Natural killer cell (primary cell): ENCODE measurements at regions not wholly inside any gene's neighbourhood (a gene's known extent, or its start where the extent isn't known, plus 50 kb on each side); places are given as distances from the start of the nearest gene placed in this dataset.

Experiments used
- ATAC-seq, 3 donors: fragments of 150-1000 bp in 2 of 3; fragments of 200-7000 bp in 1 of 3; cut with Tn5 transposase; 1 replicate in 1 of 3; 2 replicates in 2 of 3; pipeline ENCODE4 v1.10.0; 2021; ENCODE audit warnings: mild to moderate bottlenecking in 2 of 3, moderate library complexity in 2 of 3
- DNase-seq, 2 donors: peaks; one replicate each; pipeline versions ENCODE4 v3.0.0 to v3.0.0-alpha.2; 2013 to 2021; ENCODE audit warnings: mixed read lengths in 1 of 2
- H3K27ac ChIP-seq: one replicate; pipeline ENCODE4 v1.5.1; 2013; ENCODE audit warnings: mild to moderate bottlenecking, low read length
- H3K27me3 ChIP-seq: one replicate; pipeline ENCODE4 v1.6.1; 2013; ENCODE audit warnings: low read length; ENCODE audit not compliant: control insufficient read depth, insufficient read depth
- H3K36me3 ChIP-seq: one replicate; pipeline ENCODE4 v1.6.1; 2013; ENCODE audit warnings: low read length; ENCODE audit not compliant: control insufficient read depth, insufficient read depth
- H3K4me1 ChIP-seq: one replicate; pipeline ENCODE4 v1.6.1; 2013; ENCODE audit warnings: low read length; ENCODE audit not compliant: control insufficient read depth, insufficient read depth
- H3K4me3 ChIP-seq: one replicate; pipeline ENCODE4 v1.5.1; 2013; ENCODE audit warnings: low read length
- H3K9me3 ChIP-seq: one replicate; pipeline ENCODE4 v1.6.1; 2013; ENCODE audit warnings: low read length; ENCODE audit not compliant: control insufficient read depth, insufficient read depth
- H3K27ac Mint-ChIP-seq, 2 donors: one replicate each; pipeline ENCODE4 v1.8.0; 2022; ENCODE audit warnings: mild to moderate bottlenecking in 2 of 2, mixed read lengths in 2 of 2, moderate library complexity in 1 of 2
- H3K27me3 Mint-ChIP-seq, 2 donors: one replicate each; pipeline ENCODE4 v1.8.0; 2022; ENCODE audit warnings: low read depth in 2 of 2, mixed read lengths in 2 of 2
- H3K36me3 Mint-ChIP-seq: one replicate; pipeline ENCODE4 v1.8.0; 2022; ENCODE audit warnings: mixed read lengths
- H3K4me1 Mint-ChIP-seq, 2 donors: one replicate each; pipeline ENCODE4 v1.8.0; 2022; ENCODE audit warnings: mixed read lengths in 2 of 2
- H3K4me3 Mint-ChIP-seq: one replicate; pipeline ENCODE4 v1.8.0; 2022; ENCODE audit warnings: mild to moderate bottlenecking, moderate library complexity, mixed read lengths
- H3K9me3 Mint-ChIP-seq, 2 donors: one replicate each; pipeline ENCODE4 v1.8.0; 2022; ENCODE audit warnings: mixed read lengths in 2 of 2
- WGBS: methylation state at CpG from one replicate; pipeline ENCODE4 v1.1.7; 2013; ENCODE audit warnings: missing lambda C conversion rate; ENCODE audit not compliant: insufficient coverage; 5-methylcytosine and 5-hydroxymethylcytosine counted together
- intact Hi-C: fragments of 100-400 bp; cut with micrococcal nuclease; formaldehyde crosslinking; loops from one replicate; pipeline ENCODE4 v1.14.2; 2022
- TF ChIP-seq, protein P1 (sequence below): fragments of 200-600 bp; IDR thresholded peaks from one replicate; pipeline ENCODE4 v1.8.0; 2022; ENCODE audit warnings: antibody characterized with exemption

DNA sequence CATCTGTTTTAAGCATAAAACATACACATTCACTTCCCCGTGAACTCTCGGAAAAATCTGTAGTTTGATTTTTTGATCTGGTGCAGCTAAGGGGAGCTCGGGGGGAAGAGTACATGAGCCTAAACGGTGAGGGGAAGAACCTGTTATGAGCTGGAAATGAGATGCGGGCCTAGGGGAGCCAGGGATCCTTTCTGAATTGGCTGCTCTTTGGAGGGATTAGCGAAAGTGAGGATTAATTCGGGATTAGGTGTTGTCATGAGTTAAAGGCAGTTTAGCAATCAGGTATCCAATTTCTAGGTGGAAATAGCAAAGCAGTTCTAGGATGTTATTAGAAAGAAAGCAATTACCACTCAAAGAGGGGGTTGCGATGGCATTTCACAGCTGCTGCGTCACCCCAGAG, 51.1 kb upstream of the ADARB2 start:
- no peak overlapping the region for H3K27ac ChIP-seq
- no peaks in the 10 kb centered on the region for H3K9me3 ChIP-seq
- no peaks in the 10 kb centered on the region for H3K4me1 ChIP-seq
- Mint-ChIP-seq H3K4me1 (no peaks in the 10 kb centered on the region), H3K36me3 (no peaks in the 10 kb centered on the region), H3K27ac (no peak overlapping the region), H3K27me3 (peaks cover 0 to 4% of the 10 kb centered on the region in 2 donors), H3K9me3 (no peaks in the 10 kb centered on the region), H3K4me3 (no peak overlapping the region)
- intact Hi-C loops = no loop called here
- DNase-seq (no peak), ATAC-seq (no peak)
- no peaks in the 10 kb centered on the region for H3K36me3 ChIP-seq
- TF ChIP-seq, protein P1, sequence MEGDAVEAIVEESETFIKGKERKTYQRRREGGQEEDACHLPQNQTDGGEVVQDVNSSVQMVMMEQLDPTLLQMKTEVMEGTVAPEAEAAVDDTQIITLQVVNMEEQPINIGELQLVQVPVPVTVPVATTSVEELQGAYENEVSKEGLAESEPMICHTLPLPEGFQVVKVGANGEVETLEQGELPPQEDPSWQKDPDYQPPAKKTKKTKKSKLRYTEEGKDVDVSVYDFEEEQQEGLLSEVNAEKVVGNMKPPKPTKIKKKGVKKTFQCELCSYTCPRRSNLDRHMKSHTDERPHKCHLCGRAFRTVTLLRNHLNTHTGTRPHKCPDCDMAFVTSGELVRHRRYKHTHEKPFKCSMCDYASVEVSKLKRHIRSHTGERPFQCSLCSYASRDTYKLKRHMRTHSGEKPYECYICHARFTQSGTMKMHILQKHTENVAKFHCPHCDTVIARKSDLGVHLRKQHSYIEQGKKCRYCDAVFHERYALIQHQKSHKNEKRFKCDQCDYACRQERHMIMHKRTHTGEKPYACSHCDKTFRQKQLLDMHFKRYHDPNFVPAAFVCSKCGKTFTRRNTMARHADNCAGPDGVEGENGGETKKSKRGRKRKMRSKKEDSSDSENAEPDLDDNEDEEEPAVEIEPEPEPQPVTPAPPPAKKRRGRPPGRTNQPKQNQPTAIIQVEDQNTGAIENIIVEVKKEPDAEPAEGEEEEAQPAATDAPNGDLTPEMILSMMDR = no peak
- no peak overlapping the region for H3K4me3 ChIP-seq
- WGBS = 83% methylated on average over 8 of the region's 9 CpGs
- no peaks in the 10 kb centered on the region for H3K27me3 ChIP-seq
